ENCODE measurements at regions not wholly inside any gene's neighbourhood (a gene's known extent, or its start where the extent isn't known, plus 50 kb on each side); places are given as distances from the start of the nearest gene placed in this dataset.

DNA sequence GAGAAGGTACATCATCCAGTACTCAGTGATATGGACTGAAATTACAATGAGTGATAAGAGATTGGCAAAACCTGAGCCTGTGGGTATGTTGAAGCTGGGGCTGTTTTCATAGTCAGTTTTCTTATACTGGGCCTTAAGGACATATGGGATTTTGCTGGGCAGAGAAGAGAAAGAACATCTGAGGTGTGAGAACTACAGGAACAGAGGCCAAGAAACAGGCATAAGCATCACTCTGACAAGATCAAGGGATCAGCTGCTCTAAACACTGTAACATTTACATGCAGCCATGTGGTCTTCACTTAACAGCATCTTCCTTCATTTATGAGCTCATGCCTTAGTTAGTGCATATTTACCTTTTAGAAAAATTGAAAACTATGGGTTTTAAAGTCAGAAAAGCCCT lies 220.0 kb downstream of the TRIM36 start:
- no peak overlapping the region for H3K4me3 ChIP-seq
- no peak for DNase-seq
- ATAC-seq (ENCODE audit: low FRiP score in 2 of 2): no peak

DNA sequence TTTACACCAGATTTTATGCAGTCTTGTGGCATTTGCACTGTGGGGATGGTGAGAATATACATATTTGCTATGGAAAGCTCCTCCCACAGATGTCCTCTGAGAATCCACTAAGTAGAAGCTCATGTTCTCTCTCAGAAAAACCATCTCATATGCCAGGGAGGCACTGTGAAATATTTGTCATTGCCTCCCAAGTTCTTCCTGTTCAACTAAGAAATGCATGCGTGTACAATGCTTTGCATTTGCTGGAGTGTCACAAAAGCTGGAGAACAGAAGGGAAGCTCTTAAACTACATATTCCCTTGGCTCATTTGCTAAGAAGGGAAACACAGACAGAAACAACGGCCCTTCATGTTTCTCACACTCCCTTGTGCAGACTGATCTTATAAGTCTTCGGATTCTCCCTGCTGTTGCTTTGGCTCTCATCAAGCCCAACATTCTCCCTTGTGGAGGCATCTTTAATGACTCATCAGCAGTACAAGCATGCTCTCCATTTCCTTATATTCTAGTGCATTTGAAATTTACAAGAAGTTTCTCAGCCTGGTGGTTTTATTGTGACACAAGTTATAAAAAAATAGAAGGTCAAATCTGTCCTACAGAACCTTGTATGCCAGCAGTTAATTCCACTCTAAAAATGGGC lies 220.6 kb downstream of the TRIM36 start:
- ATAC-seq (ENCODE audit: low FRiP score in 2 of 2) (no peak), DNase-seq (no peak)
- H3K4me3 ChIP-seq: no peak overlapping the region
- H3K27me3 ChIP-seq: no peaks in the 10 kb centered on the region
- TF ChIP-seq POLR2AphosphoS5 (IDR thresholded peaks at IDR 0.05) (no peak), EP300 (IDR thresholded peaks at IDR 0.05) (no peak), POLR2A (IDR thresholded peaks at IDR 0.05) (no peak)
- TF ChIP-seq, protein P1, sequence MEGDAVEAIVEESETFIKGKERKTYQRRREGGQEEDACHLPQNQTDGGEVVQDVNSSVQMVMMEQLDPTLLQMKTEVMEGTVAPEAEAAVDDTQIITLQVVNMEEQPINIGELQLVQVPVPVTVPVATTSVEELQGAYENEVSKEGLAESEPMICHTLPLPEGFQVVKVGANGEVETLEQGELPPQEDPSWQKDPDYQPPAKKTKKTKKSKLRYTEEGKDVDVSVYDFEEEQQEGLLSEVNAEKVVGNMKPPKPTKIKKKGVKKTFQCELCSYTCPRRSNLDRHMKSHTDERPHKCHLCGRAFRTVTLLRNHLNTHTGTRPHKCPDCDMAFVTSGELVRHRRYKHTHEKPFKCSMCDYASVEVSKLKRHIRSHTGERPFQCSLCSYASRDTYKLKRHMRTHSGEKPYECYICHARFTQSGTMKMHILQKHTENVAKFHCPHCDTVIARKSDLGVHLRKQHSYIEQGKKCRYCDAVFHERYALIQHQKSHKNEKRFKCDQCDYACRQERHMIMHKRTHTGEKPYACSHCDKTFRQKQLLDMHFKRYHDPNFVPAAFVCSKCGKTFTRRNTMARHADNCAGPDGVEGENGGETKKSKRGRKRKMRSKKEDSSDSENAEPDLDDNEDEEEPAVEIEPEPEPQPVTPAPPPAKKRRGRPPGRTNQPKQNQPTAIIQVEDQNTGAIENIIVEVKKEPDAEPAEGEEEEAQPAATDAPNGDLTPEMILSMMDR (IDR thresholded peaks at IDR 0.05): no peak
- H3K27ac ChIP-seq: no peak overlapping the region
- 83% methylated on average over 3 of the region's 3 CpGs for WGBS, 2 donors
- H3K36me3 ChIP-seq: no peaks in the 10 kb centered on the region
- no peaks in the 10 kb centered on the region for H3K4me1 ChIP-seq
- H3K9me3 ChIP-seq: no peaks in the 10 kb centered on the region

More for the DNA sequence above, 220.0 kb downstream of the TRIM36 start:
- H3K27me3 ChIP-seq: no peaks in the 10 kb centered on the region
- no peak overlapping the region for H3K27ac ChIP-seq
- H3K4me1 ChIP-seq: no peaks in the 10 kb centered on the region
- no peaks in the 10 kb centered on the region for H3K36me3 ChIP-seq
- H3K9me3 ChIP-seq: no peaks in the 10 kb centered on the region
- no peak for TF ChIP-seq EP300 (IDR thresholded peaks at IDR 0.05)
- TF ChIP-seq, protein P1 (IDR thresholded peaks at IDR 0.05): no peak
- TF ChIP-seq POLR2AphosphoS5 (IDR thresholded peaks at IDR 0.05): no peak
- no peak for TF ChIP-seq POLR2A (IDR thresholded peaks at IDR 0.05)

DNA sequence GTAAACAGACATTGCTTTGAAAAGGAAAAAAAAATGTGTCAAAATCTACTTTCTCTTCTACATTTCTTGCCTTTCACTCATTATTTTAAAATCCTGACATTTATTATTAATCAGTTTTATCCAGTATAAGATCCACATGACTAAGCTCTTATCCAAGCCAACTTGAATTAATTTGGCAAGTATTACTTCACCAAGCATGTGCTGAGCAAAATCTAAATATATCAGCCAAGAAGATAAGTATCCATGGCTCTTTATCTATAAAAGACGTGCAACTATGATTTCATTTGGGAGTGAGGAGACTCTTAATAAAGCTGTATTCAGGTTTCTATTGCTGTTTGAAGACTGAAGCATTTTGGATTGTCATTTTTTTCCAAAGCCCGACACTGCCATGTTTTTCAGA lies 221.3 kb downstream of the TRIM36 start:
- ATAC-seq (ENCODE audit: low FRiP score in 2 of 2) (peak in 1 of 2 donors; percentile 24), DNase-seq (no peak)
- H3K9me3 ChIP-seq: no peaks in the 10 kb centered on the region
- H3K36me3 ChIP-seq: no peaks in the 10 kb centered on the region
- no peak overlapping the region for H3K4me3 ChIP-seq
- H3K4me1 ChIP-seq: no peaks in the 10 kb centered on the region
- TF ChIP-seq, protein P1 (IDR thresholded peaks at IDR 0.05): no peak
- TF ChIP-seq EP300 (IDR thresholded peaks at IDR 0.05): no peak
- no peak for TF ChIP-seq POLR2A (IDR thresholded peaks at IDR 0.05)
- no peak for TF ChIP-seq POLR2AphosphoS5 (IDR thresholded peaks at IDR 0.05)
- H3K27me3 ChIP-seq: no peaks in the 10 kb centered on the region
- no peak overlapping the region for H3K27ac ChIP-seq
- WGBS, 2 donors: 63 to 77% methylated on average over 2 of the region's 2 CpGs

DNA sequence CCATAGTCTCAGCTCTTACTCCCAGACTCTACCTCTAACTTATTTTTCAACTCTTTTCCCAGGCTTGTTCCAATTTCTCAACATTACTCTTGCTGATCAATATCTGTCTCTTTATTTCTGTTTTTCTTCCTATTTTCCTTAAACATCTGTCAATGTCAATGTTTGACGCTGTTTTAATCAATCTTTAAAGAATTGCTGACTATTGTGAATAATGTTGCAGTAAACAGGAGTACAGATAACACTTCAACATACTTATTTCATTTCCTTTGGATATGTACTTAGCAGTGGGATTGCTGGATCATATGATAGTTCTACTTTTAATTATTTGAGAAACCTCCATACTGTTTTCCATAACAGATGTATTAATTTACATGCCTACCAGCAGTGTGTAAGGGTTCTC lies 229.0 kb downstream of the TRIM36 start:
- TF ChIP-seq POLR2A (IDR thresholded peaks at IDR 0.05): no peak
- TF ChIP-seq, protein P1 (IDR thresholded peaks at IDR 0.05): no peak
- no peak for TF ChIP-seq EP300 (IDR thresholded peaks at IDR 0.05)
- TF ChIP-seq POLR2AphosphoS5 (IDR thresholded peaks at IDR 0.05): no peak
- no peak for DNase-seq
- 79 to 91% methylated on average over 1 of the region's 1 CpG for WGBS, 2 donors
- no peaks in the 10 kb centered on the region for H3K27me3 ChIP-seq
- no peaks in the 10 kb centered on the region for H3K4me1 ChIP-seq
- peaks cover 0 to 18% (median 10%) of the 10 kb centered on the region in 4 donors for H3K9me3 ChIP-seq
- no peak for ATAC-seq (ENCODE audit: low FRiP score in 2 of 2)
- H3K27ac ChIP-seq: no peak overlapping the region
- H3K36me3 ChIP-seq: no peaks in the 10 kb centered on the region
- H3K4me3 ChIP-seq: no peak overlapping the region

DNA sequence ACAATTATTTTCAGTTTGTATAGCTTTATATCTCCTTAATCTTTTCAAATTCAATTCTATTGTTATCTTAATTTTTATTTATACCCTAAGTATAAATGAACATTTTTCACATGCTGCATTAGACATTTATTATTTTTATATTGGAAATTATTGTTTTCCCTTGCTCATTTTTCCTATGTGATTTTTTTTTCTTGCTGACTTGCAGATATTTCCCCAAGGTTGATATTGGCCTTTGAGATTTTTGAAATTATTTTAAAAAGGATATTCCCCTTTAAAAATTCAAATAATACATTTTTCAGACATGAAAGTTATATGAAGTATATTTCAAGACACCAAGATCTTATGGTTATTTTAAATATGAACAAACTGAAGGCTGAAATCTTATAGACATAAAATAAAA lies 234.2 kb downstream of the TRIM36 start:
- DNase-seq (no peak), ATAC-seq (ENCODE audit: low FRiP score in 2 of 2) (no peak)
- Histone ChIP-seq H3K4me1 (no peaks in the 10 kb centered on the region), H3K9me3 (peaks cover 0 to 18% (median 10%) of the 10 kb centered on the region in 4 donors), H3K4me3 (no peak overlapping the region), H3K27ac (no peak overlapping the region), H3K36me3 (no peaks in the 10 kb centered on the region), H3K27me3 (no peaks in the 10 kb centered on the region)
- TF ChIP-seq, protein P1 (IDR thresholded peaks at IDR 0.05): no peak
- TF ChIP-seq POLR2A (IDR thresholded peaks at IDR 0.05) (no peak), EP300 (IDR thresholded peaks at IDR 0.05) (no peak), POLR2AphosphoS5 (IDR thresholded peaks at IDR 0.05) (no peak)
